CD4-positive, alpha-beta T cell treated with Interleukin-4 for 1 hour (primary cell): ENCODE measurements at regions not wholly inside any gene's neighbourhood (a gene's known extent, or its start where the extent isn't known, plus 50 kb on each side); places are given as distances from the start of the nearest gene placed in this dataset.
"Not testable (repeated sequence)": the region's sequence is repeated elsewhere in the genome, so short reads cannot be mapped to it uniquely, and the experiment has no call there.

Experiments used
- DNase-seq, 2 donors: peaks; one replicate each; pipeline ENCODE4 v3.0.0-alpha.2; 2020 to 2022

DNA sequence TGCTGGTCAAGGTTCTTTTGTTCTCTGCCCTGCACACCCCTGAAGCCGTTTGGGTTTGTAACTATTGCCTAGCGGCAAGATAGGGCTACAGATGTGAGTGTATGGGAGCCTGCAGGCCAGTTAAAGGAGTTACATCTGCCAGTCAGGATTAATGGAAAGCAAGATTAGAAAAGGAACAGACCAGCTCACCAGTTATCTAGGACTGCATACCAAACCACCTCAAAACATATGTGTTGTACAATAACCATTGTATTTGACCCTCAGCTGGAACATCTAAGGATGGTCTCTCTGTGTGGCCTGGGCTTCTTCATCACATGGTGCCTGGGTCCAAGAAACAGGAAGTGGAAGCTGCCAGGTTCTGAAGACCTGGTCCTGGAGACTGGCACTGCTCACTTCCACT is 52.5 kb upstream of the FBXO28 start:
- DNase-seq: no peak

DNA sequence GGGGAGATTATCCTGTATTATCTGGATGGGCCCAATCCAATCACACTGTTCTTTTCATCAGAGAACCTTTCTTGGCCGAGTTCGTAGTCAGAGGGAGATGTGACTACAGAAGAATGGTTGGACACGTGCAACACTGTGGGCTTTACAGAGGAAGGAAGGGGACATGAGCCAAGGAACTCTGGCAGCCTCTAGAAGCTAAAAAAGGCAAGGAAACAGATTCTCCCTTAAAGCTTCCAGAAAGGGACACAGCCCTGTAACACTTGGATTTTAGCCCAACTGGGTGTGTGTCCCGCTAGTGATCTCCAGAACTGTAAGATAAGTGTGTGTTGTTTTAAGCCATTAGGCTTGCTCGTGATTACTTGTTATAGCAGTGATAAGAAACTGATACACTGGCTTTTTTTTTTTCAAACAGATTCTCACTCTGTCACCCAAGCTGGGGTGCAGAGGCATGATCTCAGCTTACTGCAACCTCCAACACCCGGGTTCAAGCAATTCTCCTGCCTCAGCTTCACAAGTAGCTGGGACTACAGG is 53.9 kb upstream of the FBXO28 start:
- no peak for DNase-seq

DNA sequence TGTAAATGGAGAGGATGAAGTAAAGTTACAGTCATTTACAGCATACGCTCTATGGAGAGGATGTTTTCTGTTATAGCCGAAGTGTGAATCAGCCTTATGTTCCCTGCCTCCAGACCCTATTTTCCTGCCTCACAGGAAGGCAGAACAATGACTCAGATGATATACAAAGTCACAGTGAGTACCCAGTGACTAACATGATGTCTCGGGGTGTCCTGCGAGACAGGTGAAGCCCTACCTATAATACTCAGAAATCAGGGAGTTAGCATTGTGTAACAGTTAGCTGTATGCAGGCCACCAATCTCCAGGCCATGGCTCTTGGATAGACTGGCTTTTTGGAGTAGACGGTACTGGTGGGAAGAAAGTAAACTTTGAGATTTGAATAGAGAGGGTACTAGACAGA is 55.6 kb upstream of the FBXO28 start:
- no peak for DNase-seq

DNA sequence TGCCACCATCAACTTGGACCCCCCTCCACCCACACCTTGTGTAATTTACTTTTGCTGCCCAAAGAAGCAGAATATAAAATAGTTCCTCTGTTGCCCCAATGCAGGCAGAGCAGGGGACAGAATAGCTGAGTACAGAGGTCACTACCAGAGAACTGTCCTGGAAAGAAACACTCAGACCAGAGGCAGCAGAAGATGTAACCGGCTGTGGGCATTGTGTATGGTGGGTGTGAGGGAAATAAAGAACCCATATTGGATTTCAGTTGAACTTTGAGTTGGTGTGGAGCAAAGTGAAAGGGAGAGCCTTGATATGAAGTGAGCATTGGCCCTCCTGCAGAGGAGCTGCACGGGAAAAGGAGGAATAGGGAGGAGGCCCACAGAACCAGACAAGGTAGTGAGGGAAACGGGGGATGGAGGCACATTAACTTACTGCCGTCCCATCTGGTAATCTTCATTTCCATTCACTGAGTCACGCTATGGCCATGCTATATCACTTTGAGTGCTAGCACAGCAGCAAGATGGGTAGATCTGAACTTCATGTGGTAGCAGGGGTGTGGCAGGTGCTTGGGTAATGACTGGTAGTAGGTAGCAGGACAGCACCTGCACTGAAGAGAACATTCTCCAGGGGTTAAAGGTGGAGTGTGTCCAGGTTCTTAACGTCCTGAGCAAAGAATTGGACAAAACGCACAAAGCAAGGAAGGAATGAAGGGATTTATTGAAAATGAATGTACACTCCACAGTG is 56.3 kb upstream of the FBXO28 start:
- DNase-seq: no peak

DNA sequence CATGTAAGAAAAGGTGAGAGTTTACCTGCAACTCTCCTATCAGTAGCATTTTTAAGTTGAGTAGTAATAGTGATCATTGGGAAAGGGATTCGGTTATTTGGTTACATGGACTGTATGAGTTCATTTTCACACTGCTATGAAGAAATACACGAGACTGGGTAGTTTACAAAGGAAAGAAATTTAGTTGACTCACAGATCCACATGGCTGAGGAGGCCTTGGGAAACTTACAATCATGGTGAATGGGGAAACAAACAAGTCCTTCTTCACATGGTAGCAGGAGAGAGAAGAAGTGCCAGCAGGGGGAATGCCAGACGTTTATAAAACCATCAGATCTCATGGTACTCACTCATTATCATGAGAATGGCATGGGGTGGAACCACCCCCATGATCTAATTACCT is 59.3 kb upstream of the FBXO28 start:
- DNase-seq: no peak

- no peak for DNase-seq
These were observed 59.9 kb upstream of the FBXO28 start for GRCh38 chr1:224054012-224054411.

- DNase-seq: no peak
These were observed 60.5 kb upstream of the FBXO28 start for GRCh38 chr1:224053456-224053855.

GRCh38 chr1:224052772-224053171 is 61.1 kb upstream of the FBXO28 start:
- DNase-seq: no peak

- DNase-seq: not testable (repeated sequence)
These were observed 62.1 kb upstream of the FBXO28 start for GRCh38 chr1:224051782-224052181.

DNA sequence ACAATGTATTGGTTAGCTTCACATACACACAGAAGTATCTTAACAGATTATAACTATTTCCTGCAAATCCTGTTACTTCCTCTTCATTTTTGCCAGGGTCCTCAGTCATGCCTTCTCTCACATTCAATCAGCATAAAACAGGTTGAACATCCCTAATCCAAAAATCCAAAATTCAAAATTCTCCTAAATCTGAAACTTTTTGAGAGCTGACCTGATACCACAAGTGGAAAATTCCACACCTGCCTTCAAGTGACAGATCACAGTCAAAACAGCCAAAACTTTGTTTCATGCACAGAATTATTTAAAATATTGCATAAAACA is 62.9 kb upstream of the FBXO28 start:
- no peak for DNase-seq

DNA sequence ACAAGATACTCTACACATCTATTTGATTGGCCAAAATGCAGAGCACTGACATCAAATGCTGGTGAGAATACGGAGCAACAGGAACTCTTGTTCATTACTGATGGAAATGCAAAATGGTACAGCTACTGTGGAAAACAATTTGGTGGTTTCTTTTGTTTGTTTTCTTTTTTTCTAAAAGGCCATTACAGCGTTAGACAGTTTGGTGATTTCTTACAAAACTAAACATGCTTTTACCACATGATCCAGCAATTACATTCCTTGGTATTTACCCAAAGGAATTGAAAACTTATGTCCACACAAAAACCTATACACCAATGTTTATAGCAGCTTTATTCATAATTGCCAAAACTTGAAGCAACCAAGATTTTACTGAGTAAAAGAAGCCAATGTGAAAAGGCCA is 66.4 kb upstream of the FBXO28 start:
- no peak for DNase-seq

GRCh38 chr1:224045556-224045955 is 68.4 kb upstream of the FBXO28 start:
- no peak for DNase-seq

GRCh38 chr1:224044420-224044819 is 69.5 kb upstream of the FBXO28 start:
- DNase-seq: no peak

GRCh38 chr1:224042557-224043118 is 71.3 kb upstream of the FBXO28 start:
- no peak for DNase-seq

GRCh38 chr1:224041032-224041431 is 72.9 kb upstream of the FBXO28 start:
- DNase-seq: no peak

DNA sequence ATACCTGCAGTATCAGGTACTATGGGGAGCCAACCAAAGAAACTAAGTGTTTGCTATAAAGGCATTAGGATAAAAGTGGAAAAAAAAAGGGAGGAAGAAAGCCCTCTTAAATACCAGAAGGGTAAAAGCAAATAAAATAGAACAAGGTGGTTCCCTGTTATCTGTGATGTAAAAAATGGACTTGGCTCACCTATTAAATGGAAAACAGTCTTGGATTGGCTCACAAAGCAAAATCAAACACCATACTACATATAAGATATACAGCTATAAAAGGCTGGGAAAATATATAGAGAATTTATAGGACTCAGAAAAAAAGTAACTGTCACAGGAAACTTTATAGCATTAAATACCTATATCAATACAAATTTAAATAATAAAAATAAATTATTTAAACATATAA is 73.5 kb upstream of the FBXO28 start:
- DNase-seq: not testable (repeated sequence)

DNA sequence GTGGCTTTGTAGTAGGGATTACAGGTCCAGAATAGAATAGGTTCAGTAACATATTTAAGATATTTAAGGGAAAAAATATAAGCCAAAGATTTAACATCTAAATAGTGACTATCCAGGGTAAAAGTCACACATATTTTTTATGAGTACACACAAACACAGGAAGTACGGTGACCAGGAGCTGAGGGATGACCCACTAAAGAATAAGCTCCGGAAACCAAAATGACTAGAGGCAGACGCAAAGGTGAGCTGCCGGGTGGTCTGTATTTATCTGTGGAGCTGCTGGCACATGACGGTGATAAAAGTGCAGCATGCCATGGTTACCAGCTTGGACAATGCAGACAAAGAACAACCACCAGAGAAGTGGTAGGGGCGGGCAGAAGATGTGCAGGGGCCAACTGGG is 73.9 kb upstream of the FBXO28 start:
- not testable (repeated sequence) for DNase-seq

DNA sequence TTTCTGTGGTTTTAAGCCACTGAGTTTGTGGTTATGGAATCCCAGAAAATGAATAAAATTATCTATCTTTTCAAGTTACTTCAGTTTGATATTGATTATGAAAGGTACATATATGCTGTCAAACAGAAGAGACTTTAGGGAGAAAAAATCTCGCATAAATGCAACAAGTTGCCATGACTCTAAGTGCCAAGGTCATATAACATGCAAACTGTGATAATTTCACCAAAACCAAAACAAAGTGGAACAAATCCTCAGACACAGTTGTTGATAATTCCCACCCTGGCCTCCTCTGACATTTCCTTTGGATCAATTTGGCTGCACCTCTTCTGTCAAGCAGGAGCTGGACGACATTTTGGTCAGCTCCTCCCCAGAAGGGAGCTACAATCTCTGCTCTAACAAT is 75.1 kb upstream of the FBXO28 start:
- not testable (repeated sequence) for DNase-seq

DNA sequence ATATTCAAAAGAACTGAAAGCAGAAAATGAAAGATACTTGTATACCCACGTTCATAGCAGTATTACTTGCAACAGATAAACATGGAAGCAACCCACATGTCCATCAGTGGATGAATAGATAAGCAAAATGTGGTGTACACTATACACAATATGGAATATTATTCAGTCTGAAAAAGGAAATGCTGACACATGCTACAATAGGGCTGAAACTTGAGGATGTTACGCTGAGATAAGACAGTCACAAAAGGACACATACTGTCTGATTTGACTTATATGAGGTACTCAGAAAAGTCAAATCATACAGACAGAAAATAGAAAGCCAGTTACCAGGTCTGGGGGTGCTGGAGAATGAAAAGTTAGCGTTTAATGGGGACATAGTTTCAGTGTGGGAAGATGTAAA is 76.5 kb upstream of the FBXO28 start:
- DNase-seq: not testable (repeated sequence)

- DNase-seq: not testable (repeated sequence)
These were observed 81.2 kb upstream of the FBXO28 start for GRCh38 chr1:224032608-224033276.

- DNase-seq: not testable (repeated sequence)
These were observed 81.9 kb upstream of the FBXO28 start for GRCh38 chr1:224031986-224032385.

DNA sequence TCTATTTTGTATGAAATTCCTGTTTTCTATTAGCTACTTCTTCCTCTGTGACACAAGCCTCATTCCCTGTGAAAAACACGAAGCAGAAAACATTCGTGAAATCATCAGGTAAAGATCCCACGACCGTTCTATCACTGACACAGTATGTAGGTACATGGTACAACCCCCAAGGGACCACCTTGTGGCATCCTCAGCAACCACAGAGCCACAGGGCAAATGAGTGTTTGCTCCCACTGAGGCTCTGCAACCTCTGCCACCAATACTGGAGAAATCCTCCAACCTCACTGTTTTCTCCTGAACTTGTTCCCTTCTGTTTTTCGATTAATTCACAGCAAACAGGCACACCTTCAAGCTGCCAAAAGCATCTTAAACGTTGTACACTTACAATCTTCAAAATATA is 83.7 kb upstream of the FBXO28 start:
- DNase-seq: not testable (repeated sequence)

DNA sequence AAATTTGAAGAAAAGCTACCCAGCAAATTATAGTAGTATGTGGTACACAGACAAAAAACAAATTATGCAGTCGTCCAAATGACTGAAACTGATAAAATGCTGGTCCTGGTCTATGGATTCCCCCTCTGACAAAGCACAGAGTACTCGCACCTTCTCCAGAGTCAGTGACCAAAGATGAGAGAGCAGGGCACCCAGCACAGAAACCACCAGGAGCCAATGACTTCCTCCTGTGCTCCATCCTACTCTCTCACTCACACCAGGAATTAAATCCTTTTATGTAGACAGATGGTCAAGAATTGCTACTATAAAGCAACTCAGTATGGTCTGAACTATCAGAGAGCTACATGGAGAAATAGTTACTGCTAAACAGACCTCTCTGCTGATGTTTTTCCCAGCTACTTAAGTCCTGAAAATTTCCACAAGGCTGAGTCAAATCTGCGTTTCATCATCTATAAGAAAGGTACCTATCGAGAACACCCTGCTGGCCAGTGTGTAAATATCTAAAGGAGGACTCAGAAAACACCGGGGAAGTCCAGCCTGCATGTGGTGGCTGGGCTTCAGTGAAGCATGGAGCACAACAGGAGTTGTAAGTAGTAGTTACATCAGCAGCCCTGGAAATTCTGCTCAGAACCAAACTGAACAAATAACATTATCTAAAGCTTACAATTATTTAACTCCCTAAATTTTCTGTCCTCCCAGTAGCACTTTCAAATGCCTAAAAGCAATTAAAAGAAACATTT is 84.5 kb upstream of the FBXO28 start:
- not testable (repeated sequence) for DNase-seq
